ENCODE measurements at regions not wholly inside any gene's neighbourhood (a gene's known extent, or its start where the extent isn't known, plus 50 kb on each side); places are given as distances from the start of the nearest gene placed in this dataset.
"Not testable (repeated sequence)": the region's sequence is repeated elsewhere in the genome, so short reads cannot be mapped to it uniquely, and the experiment has no call there.

GRCh38 chr13:32828711-32829110 lies 187.5 kb upstream of the KL start:
- no peak for DNase-seq (ENCODE audit: low spot score)

DNA sequence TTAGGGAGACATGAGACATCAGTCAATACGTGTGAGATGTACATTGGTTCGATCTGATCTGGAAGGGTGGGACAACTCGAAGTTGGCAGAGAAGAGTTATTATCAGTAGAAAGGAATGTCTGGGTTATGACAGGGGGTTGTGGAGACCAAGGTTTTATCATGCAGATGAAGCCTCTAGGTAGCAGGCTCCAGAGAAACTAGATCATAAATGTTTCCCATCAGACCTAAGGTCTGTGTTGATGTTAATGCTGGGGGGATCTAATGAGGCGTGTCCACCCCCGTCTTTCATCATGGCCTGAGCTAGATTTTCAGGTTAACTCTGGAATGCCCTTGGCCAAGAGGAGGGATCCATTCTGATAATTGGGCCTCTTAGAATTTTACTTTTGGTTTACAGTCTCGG lies 187.0 kb upstream of the KL start:
- no peak for DNase-seq (ENCODE audit: low spot score)

- peak; percentile 18 for DNase-seq (ENCODE audit: low spot score)
Measured at GRCh38 chr13:32829676-32830335, 186.4 kb upstream of the KL start.

GRCh38 chr13:32830336-32831031 lies 185.7 kb upstream of the KL start:
- DNase-seq (ENCODE audit: low spot score) = no peak

DNA sequence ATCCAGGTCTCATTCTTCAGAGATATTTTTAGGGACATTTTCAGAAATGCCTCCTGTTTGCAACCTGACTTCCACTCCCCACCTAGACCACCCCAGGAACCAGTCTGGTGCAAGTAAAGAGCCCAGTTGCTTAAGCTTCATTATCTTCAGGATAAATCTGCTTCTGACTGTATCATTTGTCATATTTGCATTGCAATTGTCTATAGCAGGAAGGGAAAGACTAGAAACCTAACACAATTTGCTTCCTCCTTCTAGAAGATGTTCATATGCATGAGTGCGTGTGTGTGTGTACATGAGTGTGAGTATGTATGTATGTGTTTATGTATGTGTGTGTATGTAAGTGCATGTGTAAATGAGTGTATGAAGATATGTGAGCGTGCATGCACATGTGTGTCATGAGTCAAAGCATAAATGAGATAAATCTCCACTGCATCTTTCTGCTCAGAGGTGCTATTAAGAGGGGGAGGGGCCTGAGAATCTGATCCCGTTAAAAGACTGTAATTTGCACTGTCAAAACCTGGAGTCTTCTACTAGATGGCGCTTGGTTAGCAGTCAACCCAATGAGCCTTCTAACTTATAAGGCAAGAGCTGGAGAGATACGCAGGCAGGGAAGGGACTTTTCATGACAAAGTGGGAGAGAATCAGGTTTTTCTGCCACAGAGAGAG lies 178.8 kb upstream of the KL start:
- no peak for DNase-seq (ENCODE audit: low spot score)

GRCh38 chr13:32837973-32838927 lies 178.0 kb upstream of the KL start:
- DNase-seq (ENCODE audit: low spot score) = no peak

- DNase-seq (ENCODE audit: low spot score) = no peak
Measured at GRCh38 chr13:32838945-32839344, 177.3 kb upstream of the KL start.

- no peak for DNase-seq (ENCODE audit: low spot score)
Measured at GRCh38 chr13:32840113-32840512, 176.1 kb upstream of the KL start.

DNA sequence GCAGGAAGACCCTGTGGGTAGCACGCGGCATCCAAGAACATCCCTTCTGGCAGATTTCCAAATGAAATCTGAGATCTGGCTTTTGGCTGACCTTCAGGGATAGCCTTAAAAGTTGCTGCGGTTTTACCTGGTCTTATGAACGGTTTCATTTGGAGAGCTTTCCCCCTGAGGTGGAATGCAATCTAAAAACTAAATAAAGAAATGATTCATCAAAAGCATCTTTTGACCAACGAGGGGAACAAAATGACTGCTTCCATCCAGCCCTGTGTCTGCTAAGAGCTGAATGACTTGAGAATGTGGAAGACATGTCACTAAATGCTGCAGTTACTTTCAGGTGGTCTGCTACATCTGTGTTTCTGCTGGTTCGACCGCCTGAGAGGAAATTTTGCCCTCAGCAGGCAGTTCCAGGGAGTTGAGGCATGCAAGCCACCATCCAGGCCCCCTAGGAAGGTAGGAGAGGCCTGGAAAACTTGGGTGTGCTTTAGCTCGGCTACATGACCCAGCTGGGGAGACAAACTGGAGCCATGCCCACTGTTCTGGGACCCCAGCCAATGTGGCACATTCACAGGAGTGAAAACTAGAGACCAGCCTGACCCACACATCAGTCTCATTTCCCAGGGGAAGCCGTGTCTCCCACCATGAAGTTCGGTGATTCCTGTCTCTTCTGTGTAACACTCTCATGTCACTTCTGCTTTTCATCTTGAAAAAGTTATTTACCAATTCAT lies 175.1 kb upstream of the KL start:
- no peak for DNase-seq (ENCODE audit: low spot score)

DNA sequence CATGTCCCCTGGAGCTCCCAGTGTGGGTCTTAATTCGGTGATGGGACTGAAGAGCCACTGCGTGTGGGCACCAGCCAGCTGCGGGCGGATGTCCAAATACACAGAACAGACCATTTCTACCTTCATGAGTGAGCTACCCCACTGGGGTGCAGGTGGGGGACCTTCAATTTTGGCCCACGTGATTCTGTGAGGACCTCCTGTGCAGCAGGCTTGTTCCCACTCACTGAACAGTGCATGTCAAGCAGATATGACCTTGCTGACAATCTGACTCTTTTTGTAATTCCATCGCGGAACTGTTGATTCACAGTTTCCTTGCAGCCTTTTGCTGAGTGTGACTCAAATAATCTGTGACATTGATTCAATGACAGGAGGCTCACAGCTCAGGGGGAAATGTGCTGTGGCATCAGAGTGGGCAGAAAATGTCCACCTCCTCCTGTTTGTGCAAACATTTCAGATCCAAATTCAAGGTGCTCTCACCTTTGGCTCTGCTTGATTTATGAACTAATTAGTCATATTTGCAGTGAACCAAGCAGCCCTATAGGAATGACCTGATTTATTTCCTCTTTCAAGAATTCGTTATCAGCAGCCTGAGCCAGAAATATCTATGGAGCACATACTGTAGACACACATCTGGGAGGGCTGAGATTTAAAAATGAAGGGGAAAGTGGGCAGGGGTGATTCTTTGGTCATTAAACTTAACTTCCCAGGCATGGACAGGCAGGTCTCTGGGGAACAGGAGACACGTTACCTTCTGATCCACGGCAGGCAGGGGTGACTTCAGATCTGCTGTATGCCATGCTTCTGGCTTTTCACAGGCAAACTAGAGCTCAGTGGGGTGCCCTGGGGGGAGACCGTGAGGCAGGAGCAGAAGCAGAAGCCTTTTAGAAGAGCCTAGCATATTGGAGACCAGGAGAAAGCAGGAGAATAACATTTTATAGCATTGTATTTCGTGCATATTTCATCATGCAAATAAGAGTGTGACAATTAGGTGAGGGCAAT lies 170.0 kb upstream of the KL start:
- DNase-seq (ENCODE audit: low spot score) = peak; percentile 5

- not testable (repeated sequence) for DNase-seq (ENCODE audit: low spot score)
Measured at GRCh38 chr13:32847976-32848375, 168.2 kb upstream of the KL start.

- DNase-seq (ENCODE audit: low spot score) = no peak
Measured at GRCh38 chr13:32849369-32849768, 166.9 kb upstream of the KL start.

- no peak for DNase-seq (ENCODE audit: low spot score)
Measured at GRCh38 chr13:32850316-32851052, 165.7 kb upstream of the KL start.

GRCh38 chr13:32851083-32852069 lies 164.8 kb upstream of the KL start:
- DNase-seq (ENCODE audit: low spot score) = no peak

DNA sequence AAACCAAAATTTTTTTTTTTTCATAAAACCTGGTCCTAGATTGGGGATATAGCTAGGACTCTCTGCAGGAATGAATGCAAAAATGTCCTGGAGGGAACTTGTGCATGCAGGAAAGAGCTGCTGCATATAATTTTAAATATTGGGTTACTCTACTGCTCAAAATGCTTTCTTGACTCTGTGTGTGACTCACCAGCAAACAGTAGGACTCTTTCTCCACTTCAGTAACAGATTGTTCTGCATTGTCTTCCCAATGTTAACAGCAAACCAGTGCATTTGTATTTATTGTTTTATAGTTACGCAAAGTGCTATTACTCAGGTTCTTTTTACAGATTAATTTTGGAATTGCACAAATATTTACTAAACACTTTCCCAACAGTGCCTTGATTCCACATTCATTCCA lies 163.7 kb upstream of the KL start:
- DNase-seq (ENCODE audit: low spot score) = no peak

DNA sequence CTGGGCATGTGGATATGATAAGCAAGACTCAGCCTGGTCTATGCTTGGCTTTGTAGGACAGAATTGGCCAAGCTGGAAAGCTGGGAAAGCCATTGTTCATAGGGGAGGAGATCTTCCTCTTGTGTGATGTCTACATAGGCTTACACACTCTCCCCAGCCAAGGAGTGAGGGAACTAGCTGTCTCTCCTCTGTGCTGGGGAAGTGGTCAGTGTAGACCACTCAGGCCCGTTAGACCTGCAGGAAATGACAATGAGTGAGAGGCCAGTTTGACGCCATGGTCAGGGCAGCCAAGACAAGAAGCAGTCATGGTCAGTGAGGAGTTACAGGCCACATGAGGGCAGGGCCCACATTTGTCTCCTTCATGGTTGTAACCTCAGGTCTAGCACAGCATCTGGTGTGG lies 159.1 kb upstream of the KL start:
- DNase-seq (ENCODE audit: low spot score) = no peak

- DNase-seq (ENCODE audit: low spot score) = no peak
Measured at GRCh38 chr13:32857689-32858088, 158.5 kb upstream of the KL start.

- no peak for DNase-seq (ENCODE audit: low spot score)
Measured at GRCh38 chr13:32859707-32860292, 156.4 kb upstream of the KL start.

Data from SW480 (cell line).